Ishikawa (cell line): ENCODE measurements at regions not wholly inside any gene's neighbourhood (a gene's known extent, or its start where the extent isn't known, plus 50 kb on each side); places are given as distances from the start of the nearest gene placed in this dataset.

Experiments used
- CEBPB ChIP-seq: IDR thresholded peaks from 2 replicates; pipeline ENCODE4 v1.6.1; 2012
- CREB1 ChIP-seq: IDR thresholded peaks from 2 replicates; pipeline ENCODE4 v1.6.1; 2012; ENCODE audit warnings: low read depth
- EGR1 ChIP-seq: IDR thresholded peaks from 2 replicates; pipeline ENCODE4 v1.6.1; 2012
- EP300 ChIP-seq: IDR thresholded peaks from 2 replicates; pipeline ENCODE4 v1.6.1; 2012; ENCODE audit warnings: borderline replicate concordance
- FOXM1 ChIP-seq: IDR thresholded peaks from 2 replicates; pipeline ENCODE4 v1.6.1; 2012; ENCODE audit warnings: low read depth, borderline replicate concordance
- MAX ChIP-seq: IDR thresholded peaks from 2 replicates; pipeline ENCODE4 v1.6.1; 2012
- NFIC ChIP-seq: IDR thresholded peaks from 2 replicates; pipeline ENCODE4 v1.6.1; 2012
- RAD21 ChIP-seq: IDR thresholded peaks from 2 replicates; pipeline ENCODE4 v1.6.1; 2012; ENCODE audit warnings: low read depth
- TAF1 ChIP-seq: IDR thresholded peaks from 2 replicates; pipeline ENCODE4 v1.6.1; 2012; ENCODE audit warnings: low read depth, mild to moderate bottlenecking
- TCF12 ChIP-seq: IDR thresholded peaks from 2 replicates; pipeline ENCODE4 v1.6.1; 2012; ENCODE audit warnings: low read depth
- TEAD4 ChIP-seq: IDR thresholded peaks from 2 replicates; pipeline ENCODE4 v1.6.1; 2012
- USF1 ChIP-seq: IDR thresholded peaks from 2 replicates; pipeline ENCODE4 v1.6.1; 2012
- YY1 ChIP-seq: IDR thresholded peaks from 2 replicates; pipeline ENCODE4 v1.6.1; 2012; ENCODE audit warnings: low read depth
- ZBTB7A ChIP-seq: IDR thresholded peaks from 2 replicates; pipeline ENCODE4 v1.6.1; 2012; ENCODE audit warnings: low read depth
- TF ChIP-seq, protein P1 (sequence below): IDR thresholded peaks from 2 replicates; pipeline ENCODE4 v1.6.1; 2012; ENCODE audit warnings: low read depth, mild to moderate bottlenecking

- TF ChIP-seq ZBTB7A (no peak), USF1 (no peak), TEAD4 (no peak), MAX (no peak), RAD21 (no peak), TCF12 (no peak), EP300 (no peak), FOXM1 (no peak), TAF1 (no peak), CREB1 (no peak), YY1 (no peak), NFIC (no peak), CEBPB (no peak), EGR1 (no peak)
- TF ChIP-seq, protein P1, sequence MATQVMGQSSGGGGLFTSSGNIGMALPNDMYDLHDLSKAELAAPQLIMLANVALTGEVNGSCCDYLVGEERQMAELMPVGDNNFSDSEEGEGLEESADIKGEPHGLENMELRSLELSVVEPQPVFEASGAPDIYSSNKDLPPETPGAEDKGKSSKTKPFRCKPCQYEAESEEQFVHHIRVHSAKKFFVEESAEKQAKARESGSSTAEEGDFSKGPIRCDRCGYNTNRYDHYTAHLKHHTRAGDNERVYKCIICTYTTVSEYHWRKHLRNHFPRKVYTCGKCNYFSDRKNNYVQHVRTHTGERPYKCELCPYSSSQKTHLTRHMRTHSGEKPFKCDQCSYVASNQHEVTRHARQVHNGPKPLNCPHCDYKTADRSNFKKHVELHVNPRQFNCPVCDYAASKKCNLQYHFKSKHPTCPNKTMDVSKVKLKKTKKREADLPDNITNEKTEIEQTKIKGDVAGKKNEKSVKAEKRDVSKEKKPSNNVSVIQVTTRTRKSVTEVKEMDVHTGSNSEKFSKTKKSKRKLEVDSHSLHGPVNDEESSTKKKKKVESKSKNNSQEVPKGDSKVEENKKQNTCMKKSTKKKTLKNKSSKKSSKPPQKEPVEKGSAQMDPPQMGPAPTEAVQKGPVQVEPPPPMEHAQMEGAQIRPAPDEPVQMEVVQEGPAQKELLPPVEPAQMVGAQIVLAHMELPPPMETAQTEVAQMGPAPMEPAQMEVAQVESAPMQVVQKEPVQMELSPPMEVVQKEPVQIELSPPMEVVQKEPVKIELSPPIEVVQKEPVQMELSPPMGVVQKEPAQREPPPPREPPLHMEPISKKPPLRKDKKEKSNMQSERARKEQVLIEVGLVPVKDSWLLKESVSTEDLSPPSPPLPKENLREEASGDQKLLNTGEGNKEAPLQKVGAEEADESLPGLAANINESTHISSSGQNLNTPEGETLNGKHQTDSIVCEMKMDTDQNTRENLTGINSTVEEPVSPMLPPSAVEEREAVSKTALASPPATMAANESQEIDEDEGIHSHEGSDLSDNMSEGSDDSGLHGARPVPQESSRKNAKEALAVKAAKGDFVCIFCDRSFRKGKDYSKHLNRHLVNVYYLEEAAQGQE = no peak
These were observed 716.2 kb upstream of the ARGLU1 start for GRCh38 chr13:107284173-107284572.

DNA sequence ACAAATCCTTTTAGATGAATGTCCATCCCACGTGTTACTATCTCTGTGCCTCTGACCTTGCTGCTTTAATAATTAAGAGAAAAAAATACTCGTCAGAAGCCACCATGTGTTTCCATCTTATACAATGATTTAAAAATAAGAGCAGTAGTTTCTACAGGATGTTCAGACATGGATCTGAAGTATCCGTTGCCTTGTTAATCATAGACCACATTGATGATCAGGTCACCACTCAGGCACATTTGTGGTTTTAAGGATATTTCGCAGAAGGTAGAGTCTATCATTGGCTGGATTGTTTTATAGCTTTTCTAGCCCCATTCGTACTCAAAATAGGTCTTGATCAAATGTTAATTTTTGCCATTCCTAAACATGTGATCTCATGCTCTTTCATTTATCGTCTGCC lies 710.0 kb upstream of the ARGLU1 start:
- TF ChIP-seq EP300 (no peak), TAF1 (no peak), FOXM1 (no peak), USF1 (no peak), NFIC (no peak), ZBTB7A (no peak), YY1 (no peak), MAX (no peak), EGR1 (no peak), CEBPB (no peak), TEAD4 (no peak), CREB1 (no peak), RAD21 (no peak), TCF12 (no peak)
- TF ChIP-seq, protein P1 = no peak

DNA sequence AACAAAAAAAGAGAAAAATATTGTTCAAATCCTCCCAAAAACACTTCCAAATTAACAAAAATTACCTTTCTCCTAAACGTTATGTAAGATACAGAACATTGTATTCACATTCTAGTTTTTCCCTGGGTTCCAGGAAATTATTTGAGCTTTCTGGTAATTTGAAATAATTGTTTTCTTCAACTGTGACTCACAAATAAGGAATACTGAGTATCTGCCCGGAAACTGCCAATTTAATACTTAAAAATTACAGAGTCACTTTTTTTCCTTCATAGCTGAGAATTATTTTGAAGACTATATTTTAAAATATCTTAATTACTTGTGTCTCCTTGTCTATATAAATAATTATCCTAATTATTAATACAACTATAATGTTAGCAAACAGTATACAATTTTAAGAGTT lies 709.0 kb upstream of the ARGLU1 start:
- TF ChIP-seq FOXM1 (no peak), MAX (no peak), TCF12 (no peak), EP300 (no peak), YY1 (no peak), TEAD4 (no peak), CREB1 (no peak), ZBTB7A (no peak), TAF1 (no peak), CEBPB (no peak), NFIC (no peak), RAD21 (no peak), USF1 (no peak), EGR1 (no peak)
- TF ChIP-seq, protein P1 = no peak
